ENCODE measurements at regions not wholly inside any gene's neighbourhood (a gene's known extent, or its start where the extent isn't known, plus 50 kb on each side); places are given as distances from the start of the nearest gene placed in this dataset.
A peak's percentile ranks its signal among the peaks of the same experiment; 100 is the strongest.

GRCh38 chr20:4569865-4570264 is 116.4 kb upstream of the PRNP start:
- Histone ChIP-seq H3K4me3 (ENCODE audit: low read depth in 2 of 2, low read length in 1 of 2) (no peak overlapping the region), H3K79me2 (ENCODE audit: insufficient read depth) (no peaks in the 10 kb centered on the region), H3K4me1 (ENCODE audit: control insufficient read depth in 1 of 2, insufficient read depth in 2 of 2, low read depth in 1 of 2, low read length in 1 of 2) (peaks cover 0 to 11% of the 10 kb centered on the region in 2 experiments; a peak in 1 of 4 replicates), H3K9me2 (no peaks in the 10 kb centered on the region), H3K4me2 (no peak overlapping the region), H3K27me3 (ENCODE audit: insufficient read depth) (no peaks in the 10 kb centered on the region), H3K36me3 (replicated peaks in 1 of 2; ENCODE audit: control insufficient read depth in 1 of 2, insufficient read depth in 2 of 2, low read length in 1 of 2) (no peaks in the 10 kb centered on the region), H4K20me1 (ENCODE audit: insufficient read depth) (no peaks in the 10 kb centered on the region), H2AFZ (ENCODE audit: low read depth) (no peak overlapping the region), H3K9ac (no peak overlapping the region), H3K27ac (ENCODE audit: low read depth in 2 of 2, low read length in 1 of 2) (no peak overlapping the region), H3F3A (replicated peaks; ENCODE audit: insufficient read depth) (peaks cover 13% of the 10 kb centered on the region), H3K9me3 (no peaks in the 10 kb centered on the region)
- ChIA-PET CTCF (no interaction called here), POLR2A (no interaction called here)
- 22% methylated on average over 3 of the region's 3 CpGs for WGBS (ENCODE audit: low lambda C conversion rate)
- no peak for TF ChIP-seq RAD21 (IDR thresholded peaks at IDR 0.05; ENCODE audit: low read length)
- TF ChIP-seq SMC3 (IDR thresholded peaks at IDR 0.05; ENCODE audit: low read depth, low read length), result no peak
- TF ChIP-seq JUND (IDR thresholded peaks at IDR 0.05), result no peak
- no peak for TF ChIP-seq NFIC (IDR thresholded peaks at IDR 0.05; ENCODE audit: borderline replicate concordance)
- TF ChIP-seq GATA2 (CRISPR knock-in tag; IDR thresholded peaks at IDR 0.05), result no peak
- no peak for TF ChIP-seq FOXJ3 (CRISPR knock-in tag; IDR thresholded peaks at IDR 0.05)
- no peak for TF ChIP-seq TEAD4 (IDR thresholded peaks at IDR 0.05; ENCODE audit: borderline replicate concordance, insufficient read depth)
- TF ChIP-seq MXI1 (IDR thresholded peaks at IDR 0.05; ENCODE audit: low read depth, low read length), result no peak
- TF ChIP-seq ZBTB33 (IDR thresholded peaks at IDR 0.05; ENCODE audit: borderline replicate concordance, low read depth), result no peak
- TF ChIP-seq CTCF (IDR thresholded peaks at IDR 0.05), result no peak
- TF ChIP-seq MAX (IDR thresholded peaks at IDR 0.05; ENCODE audit: low read depth), result no peak
- no peak for DNase-seq

- CTCF ChIA-PET, result interaction anchor here (0.9 kb wide), 1 partner anchor 8 kb away, joined by 3 read pairs; no protein-coding TSS in a partner anchor
- peaks cover 6% of the 10 kb centered on the region for H3F3A ChIP-seq (replicated peaks; ENCODE audit: insufficient read depth)
- no peak overlapping the region for H3K4me2 ChIP-seq
- peaks cover 6% of the 10 kb centered on the region; the same call in 1 of the 2 replicates for H3K9me3 ChIP-seq
- POLR2A ChIA-PET, result no interaction called here
- no peak overlapping the region for H3K9ac ChIP-seq
- 30% methylated on average over 2 of the region's 2 CpGs for WGBS (ENCODE audit: low lambda C conversion rate)
- peaks cover 0 to 11% of the 10 kb centered on the region in 2 experiments; a peak in 1 of 4 replicates for H3K4me1 ChIP-seq (ENCODE audit: control insufficient read depth in 1 of 2, insufficient read depth in 2 of 2, low read depth in 1 of 2, low read length in 1 of 2)
- TF ChIP-seq CTCF (IDR thresholded peaks at IDR 0.05), result peak; percentile 28; the same call in 1 of the 2 replicates
- no peak for TF ChIP-seq GATA2 (CRISPR knock-in tag; IDR thresholded peaks at IDR 0.05)
- H2AFZ ChIP-seq (ENCODE audit: low read depth), result no peak overlapping the region
- H3K36me3 ChIP-seq (replicated peaks in 1 of 2; ENCODE audit: control insufficient read depth in 1 of 2, insufficient read depth in 2 of 2, low read length in 1 of 2), result no peaks in the 10 kb centered on the region
- H3K9me2 ChIP-seq, result no peaks in the 10 kb centered on the region
- H3K79me2 ChIP-seq (ENCODE audit: insufficient read depth), result no peaks in the 10 kb centered on the region
- no peak for DNase-seq
- no peaks in the 10 kb centered on the region for H3K27me3 ChIP-seq (ENCODE audit: insufficient read depth)
- H3K4me3 ChIP-seq (ENCODE audit: low read depth in 2 of 2, low read length in 1 of 2), result no peak overlapping the region
- no peaks in the 10 kb centered on the region for H4K20me1 ChIP-seq (ENCODE audit: insufficient read depth)
- H3K27ac ChIP-seq (ENCODE audit: low read depth in 2 of 2, low read length in 1 of 2), result no peak overlapping the region
These were observed 117.2 kb upstream of the PRNP start for GRCh38 chr20:4569092-4569491.

Measured in SK-N-SH (cell line).